DOHH2 (cell line): ENCODE measurements at regions not wholly inside any gene's neighbourhood (a gene's known extent, or its start where the extent isn't known, plus 50 kb on each side); places are given as distances from the start of the nearest gene placed in this dataset.

ENCODE experiments used
- H3F3A ChIP-seq: fragments of 200-600 bp; sonication (generic), shearing (Covaris generic); 2 replicates; pipeline ENCODE4 v1.6.0; 2016; ENCODE audit warnings: antibody characterized with exemption, mild to moderate bottlenecking; ENCODE audit not compliant: control insufficient read depth, insufficient read depth
- H3K27ac ChIP-seq: fragments of 200-600 bp; sonication (generic); 2 replicates; pipeline ENCODE4 v1.5.1; 2014; ENCODE audit warnings: low read depth, mild to moderate bottlenecking, low read length, moderate library complexity
- H3K27me3 ChIP-seq: fragments of 200-600 bp; sonication (generic); 2 replicates; pipeline ENCODE4 v1.6.1; 2014; ENCODE audit warnings: mild to moderate bottlenecking, low read length, mixed read lengths; ENCODE audit not compliant: control insufficient read depth
- H3K36me3 ChIP-seq: fragments of 200-600 bp; sonication (generic); 2 replicates; pipeline ENCODE4 v1.6.1; 2014; ENCODE audit warnings: mild to moderate bottlenecking, low read length, moderate library complexity, mixed read lengths; ENCODE audit not compliant: control insufficient read depth
- H3K4me1 ChIP-seq: fragments of 200-600 bp; sonication (generic); 2 replicates; pipeline ENCODE4 v1.6.1; 2014; ENCODE audit warnings: mild to moderate bottlenecking, low read length, mixed read lengths; ENCODE audit not compliant: control insufficient read depth
- H3K4me2 ChIP-seq: fragments of 200-600 bp; sonication (generic); 2 replicates; pipeline ENCODE4 v1.6.0; 2014; ENCODE audit warnings: mild to moderate bottlenecking, low read length, moderate library complexity
- H3K4me3 ChIP-seq: fragments of 200-600 bp; sonication (generic); 2 replicates; pipeline ENCODE4 v1.5.1; 2014; ENCODE audit warnings: mild to moderate bottlenecking, low read length, mixed read lengths
- H3K79me2 ChIP-seq: fragments of 200-600 bp; sonication (generic); 2 replicates; pipeline ENCODE4 v1.6.1; 2014; ENCODE audit warnings: mild to moderate bottlenecking, low read length, mixed read lengths; ENCODE audit not compliant: control insufficient read depth
- H3K9me2 ChIP-seq: fragments of 200-600 bp; sonication (generic); replicated peaks from 2 replicates; pipeline ENCODE4 v1.6.1; 2014; ENCODE audit warnings: mild to moderate bottlenecking, low read length, mixed read lengths; ENCODE audit not compliant: control insufficient read depth
- H3K9me3 ChIP-seq: fragments of 200-600 bp; sonication (generic); 2 replicates; pipeline ENCODE4 v1.6.1; 2014; ENCODE audit warnings: antibody characterized with exemption, low read length, mixed read lengths; ENCODE audit not compliant: control insufficient read depth, insufficient read depth
- H4K20me1 ChIP-seq: fragments of 200-600 bp; sonication (generic); 2 replicates; pipeline ENCODE4 v1.6.0; 2014; ENCODE audit warnings: low read depth, mild to moderate bottlenecking, antibody characterized with exemption, low read length, moderate library complexity; ENCODE audit not compliant: control insufficient read depth, insufficient read depth
- EZH2phosphoT487 ChIP-seq: fragments of 200-600 bp; sonication (generic); IDR thresholded peaks from 2 replicates; pipeline ENCODE4 v1.6.1; 2017; ENCODE audit warnings: borderline replicate concordance, mild to moderate bottlenecking, antibody characterized with exemption, low read length, moderate library complexity, mixed read lengths
- TF ChIP-seq, protein P1 (sequence below): fragments of 200-600 bp; sonication (generic); IDR thresholded peaks from one replicate; pipeline ENCODE4 v1.5.1; 2014; ENCODE audit warnings: antibody characterized with exemption, mild to moderate bottlenecking, low read depth, low read length; ENCODE audit not compliant: poor library complexity, severe bottlenecking

DNA sequence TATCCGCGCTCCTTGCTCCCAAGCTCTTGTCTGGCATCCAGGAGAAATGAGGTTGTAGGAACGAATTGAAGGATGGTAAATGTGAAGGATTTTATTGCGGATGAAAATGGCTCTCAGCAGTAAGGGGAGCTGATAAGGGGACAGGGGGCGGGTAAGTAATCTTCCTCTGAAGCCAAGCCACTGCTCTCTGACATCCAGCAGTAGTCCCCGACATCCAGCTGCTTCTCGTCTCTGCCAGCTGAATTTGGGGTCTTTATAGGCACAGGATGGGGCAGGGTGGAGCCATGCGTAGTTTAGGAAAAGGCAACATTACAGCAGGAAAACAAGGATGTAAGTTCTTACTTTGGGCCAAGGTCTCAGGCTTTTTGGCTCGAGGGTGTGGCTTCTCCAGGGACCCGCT, 1370.1 kb upstream of the RAG2 start:
- no peak overlapping the region for H3K4me2 ChIP-seq
- no peaks in the 10 kb centered on the region for H3K27me3 ChIP-seq
- H4K20me1 ChIP-seq, result no peaks in the 10 kb centered on the region
- no peaks in the 10 kb centered on the region for H3F3A ChIP-seq
- no peaks in the 10 kb centered on the region for H3K36me3 ChIP-seq
- H3K4me3 ChIP-seq, result no peak overlapping the region
- TF ChIP-seq EZH2phosphoT487, result no peak
- TF ChIP-seq, protein P1, sequence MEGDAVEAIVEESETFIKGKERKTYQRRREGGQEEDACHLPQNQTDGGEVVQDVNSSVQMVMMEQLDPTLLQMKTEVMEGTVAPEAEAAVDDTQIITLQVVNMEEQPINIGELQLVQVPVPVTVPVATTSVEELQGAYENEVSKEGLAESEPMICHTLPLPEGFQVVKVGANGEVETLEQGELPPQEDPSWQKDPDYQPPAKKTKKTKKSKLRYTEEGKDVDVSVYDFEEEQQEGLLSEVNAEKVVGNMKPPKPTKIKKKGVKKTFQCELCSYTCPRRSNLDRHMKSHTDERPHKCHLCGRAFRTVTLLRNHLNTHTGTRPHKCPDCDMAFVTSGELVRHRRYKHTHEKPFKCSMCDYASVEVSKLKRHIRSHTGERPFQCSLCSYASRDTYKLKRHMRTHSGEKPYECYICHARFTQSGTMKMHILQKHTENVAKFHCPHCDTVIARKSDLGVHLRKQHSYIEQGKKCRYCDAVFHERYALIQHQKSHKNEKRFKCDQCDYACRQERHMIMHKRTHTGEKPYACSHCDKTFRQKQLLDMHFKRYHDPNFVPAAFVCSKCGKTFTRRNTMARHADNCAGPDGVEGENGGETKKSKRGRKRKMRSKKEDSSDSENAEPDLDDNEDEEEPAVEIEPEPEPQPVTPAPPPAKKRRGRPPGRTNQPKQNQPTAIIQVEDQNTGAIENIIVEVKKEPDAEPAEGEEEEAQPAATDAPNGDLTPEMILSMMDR, result no peak
- H3K9me3 ChIP-seq, result no peaks in the 10 kb centered on the region
- H3K9me2 ChIP-seq, result no peaks in the 10 kb centered on the region
- H3K79me2 ChIP-seq, result no peaks in the 10 kb centered on the region
- no peak overlapping the region for H3K27ac ChIP-seq
- H3K4me1 ChIP-seq, result no peaks in the 10 kb centered on the region

DNA sequence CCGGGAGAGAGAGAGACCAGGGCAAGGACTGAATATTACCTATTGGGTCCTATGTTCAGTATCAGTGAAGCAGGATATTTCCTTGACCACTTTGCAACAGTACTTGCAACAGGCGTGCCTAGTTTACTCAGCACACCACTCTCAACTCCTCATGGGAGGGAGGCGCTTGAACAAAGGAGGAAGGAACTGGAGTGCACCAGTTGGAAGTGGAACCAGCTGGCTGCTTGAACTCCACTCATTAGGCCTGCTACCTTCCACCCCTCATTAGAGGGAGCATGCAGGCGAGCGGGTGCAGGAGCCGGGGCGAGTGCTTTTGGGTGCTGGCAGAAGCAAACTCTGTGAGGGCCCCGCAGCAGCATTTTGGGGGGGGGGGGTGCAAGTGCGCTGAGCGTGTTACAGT, 1369.6 kb upstream of the RAG2 start:
- H3K4me1 ChIP-seq, result no peaks in the 10 kb centered on the region
- H4K20me1 ChIP-seq, result no peaks in the 10 kb centered on the region
- no peaks in the 10 kb centered on the region for H3K36me3 ChIP-seq
- no peaks in the 10 kb centered on the region for H3K9me2 ChIP-seq
- no peaks in the 10 kb centered on the region for H3F3A ChIP-seq
- no peak overlapping the region for H3K4me2 ChIP-seq
- H3K27ac ChIP-seq, result no peak overlapping the region
- H3K9me3 ChIP-seq, result no peaks in the 10 kb centered on the region
- TF ChIP-seq, protein P1, result no peak
- no peak for TF ChIP-seq EZH2phosphoT487
- H3K4me3 ChIP-seq, result no peak overlapping the region
- H3K79me2 ChIP-seq, result no peaks in the 10 kb centered on the region
- no peaks in the 10 kb centered on the region for H3K27me3 ChIP-seq

DNA sequence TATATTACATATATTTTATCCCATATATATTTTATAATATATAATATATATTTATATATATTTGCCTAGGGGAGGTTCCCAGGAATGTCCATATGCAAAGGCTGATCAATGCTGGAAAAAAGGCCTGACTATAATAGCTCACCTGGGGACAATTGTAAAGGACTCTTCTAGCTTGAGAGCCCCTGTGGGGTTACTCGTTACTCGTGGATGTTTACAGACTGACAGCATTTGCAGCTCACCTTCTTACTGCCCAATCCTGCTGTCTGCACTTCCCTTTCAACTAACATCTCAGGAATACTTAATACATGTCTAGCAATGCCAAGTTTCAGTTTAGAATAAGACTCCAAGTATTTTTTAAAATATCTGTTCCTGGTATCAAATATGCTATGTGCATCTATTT, 1365.4 kb upstream of the RAG2 start:
- TF ChIP-seq, protein P1, result no peak
- no peak for TF ChIP-seq EZH2phosphoT487
- Histone ChIP-seq H3K36me3 (no peaks in the 10 kb centered on the region), H3K9me3 (no peaks in the 10 kb centered on the region), H4K20me1 (no peaks in the 10 kb centered on the region), H3F3A (no peaks in the 10 kb centered on the region), H3K4me2 (no peak overlapping the region), H3K27me3 (no peaks in the 10 kb centered on the region), H3K27ac (no peak overlapping the region), H3K4me3 (no peak overlapping the region), H3K4me1 (no peaks in the 10 kb centered on the region), H3K79me2 (no peaks in the 10 kb centered on the region), H3K9me2 (no peaks in the 10 kb centered on the region)

DNA sequence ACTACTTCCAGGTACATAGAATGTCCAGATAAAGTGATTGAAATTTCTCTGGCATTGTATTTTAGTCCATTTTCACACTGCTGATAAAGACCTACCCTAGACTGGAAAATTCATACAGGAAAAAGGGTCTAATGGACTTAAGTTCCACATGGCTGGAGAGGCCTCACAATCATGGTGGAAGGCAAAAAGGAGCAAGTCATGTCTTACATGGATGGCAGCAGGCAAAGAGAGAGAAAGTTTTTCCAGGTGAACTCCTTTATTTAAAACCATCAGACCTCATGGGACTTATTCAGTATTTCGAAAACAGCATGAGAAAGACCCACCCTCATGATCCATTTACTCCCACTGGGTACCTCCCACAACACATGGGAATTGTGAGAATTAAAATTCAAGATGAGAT, 1359.7 kb upstream of the RAG2 start:
- no peak overlapping the region for H3K27ac ChIP-seq
- TF ChIP-seq EZH2phosphoT487, result no peak
- TF ChIP-seq, protein P1, result no peak
- no peaks in the 10 kb centered on the region for H3K79me2 ChIP-seq
- H4K20me1 ChIP-seq, result no peaks in the 10 kb centered on the region
- H3K36me3 ChIP-seq, result no peaks in the 10 kb centered on the region
- no peak overlapping the region for H3K4me2 ChIP-seq
- H3K27me3 ChIP-seq, result no peaks in the 10 kb centered on the region
- no peak overlapping the region for H3K4me3 ChIP-seq
- H3K4me1 ChIP-seq, result no peaks in the 10 kb centered on the region
- H3F3A ChIP-seq, result no peaks in the 10 kb centered on the region
- no peaks in the 10 kb centered on the region for H3K9me2 ChIP-seq
- no peaks in the 10 kb centered on the region for H3K9me3 ChIP-seq
